Sigmoid colon (tissue), 6 donors: ENCODE measurements at regions not wholly inside any gene's neighbourhood (a gene's known extent, or its start where the extent isn't known, plus 50 kb on each side); places are given as distances from the start of the nearest gene placed in this dataset.
A peak's percentile ranks its signal among the peaks of the same experiment; 100 is the strongest.

Experiments used
- DNase-seq: peaks from one replicate; pipeline ENCODE4 v3.0.0-alpha.2; 2019
- H3K27ac ChIP-seq, 4 donors: fragments of 200-600 bp; sonication (generic); one replicate each; pipeline ENCODE4 v1.5.1; 2016 to 2019; ENCODE audit warnings: mild to moderate bottlenecking in 1 of 4
- H3K27me3 ChIP-seq, 3 donors: fragments of 200-600 bp; sonication (generic); one replicate each; pipeline ENCODE4 v1.5.1; 2019; ENCODE audit warnings: mild to moderate bottlenecking in 1 of 3
- H3K36me3 ChIP-seq, 4 donors: fragments of 200-600 bp; sonication (generic); one replicate each; pipeline ENCODE4 v1.5.1; 2016 to 2019
- H3K4me1 ChIP-seq, 4 donors: fragments of 200-600 bp; sonication (generic); one replicate each; pipeline ENCODE4 v1.5.1; 2017 to 2019
- H3K4me3 ChIP-seq, 4 donors: fragments of 200-600 bp; sonication (generic); one replicate each; pipeline ENCODE4 v1.5.1; 2017 to 2019; ENCODE audit warnings: mild to moderate bottlenecking in 2 of 4, moderate library complexity in 1 of 4
- H3K9me3 ChIP-seq, 4 donors: fragments of 200-600 bp in 3 of 4; sonication (generic) in 3 of 4; one replicate each; pipeline versions ENCODE4 v1.5.1 to v1.6.1; 2013 to 2019
- CTCF ChIP-seq, 4 experiments: fragments of 450-650 bp in 3 of 4; fragments of 200-600 bp in 1 of 4; IDR thresholded peaks; one replicate each; pipeline ENCODE4 v1.5.1; 2016 to 2019; ENCODE audit warnings: antibody characterized with exemption in 4 of 4, mild to moderate bottlenecking in 3 of 4, moderate library complexity in 2 of 4
- EP300 ChIP-seq, 4 donors: sonication (generic); formaldehyde crosslinking; IDR thresholded peaks; one replicate each; pipeline ENCODE4 v1.6.1; 2017; ENCODE audit warnings: antibody characterized with exemption in 4 of 4
- POLR2A ChIP-seq, 2 donors: fragments of 450-650 bp; IDR thresholded peaks; one replicate each; pipeline ENCODE4 v1.6.1; 2016; ENCODE audit warnings: antibody characterized with exemption in 2 of 2, mild to moderate bottlenecking in 2 of 2, moderate library complexity in 2 of 2
- POLR2AphosphoS5 ChIP-seq, 4 donors: sonication (generic); formaldehyde crosslinking; IDR thresholded peaks; one replicate each; pipeline ENCODE4 v1.6.1; 2017; ENCODE audit warnings: antibody characterized with exemption in 4 of 4
- WGBS, 2 donors: extraction: QIAGEN DNeasy Blood & Tissue Kit; methylation state at CpG; one replicate each; pipeline ENCODE4 v1.1.7; 2013; 5-methylcytosine and 5-hydroxymethylcytosine counted together
- intact Hi-C: fragments of 100-400 bp; cut with DNase I; formaldehyde crosslinking; loops from one replicate; pipeline ENCODE4 v1.15.1; 2023
- donor health status: healthy with polysubstance abuse.
- donor health status: healthy.

- intact Hi-C loops, result no loop called here
- Histone ChIP-seq H3K36me3 (no peaks in the 10 kb centered on the region), H3K9me3 (no peaks in the 10 kb centered on the region), H3K4me1 (peaks cover 0 to 7% (median 0%) of the 10 kb centered on the region in 4 donors), H3K4me3 (no peak overlapping the region), H3K27ac (peak overlapping the region in 1 of 4 donors; percentile 41), H3K27me3 (no peaks in the 10 kb centered on the region)
- 70 to 86% methylated on average over 6 of the region's 6 CpGs for WGBS, 2 donors
- no peak for DNase-seq
- TF ChIP-seq EP300 (IDR thresholded peaks at IDR 0.05), result no peak
- TF ChIP-seq POLR2A (IDR thresholded peaks at IDR 0.05), result no peak
- no peak for TF ChIP-seq POLR2AphosphoS5 (IDR thresholded peaks at IDR 0.05)
These were observed 77.9 kb upstream of the FHIP2A start for GRCh38 chr10:114743521-114744231.

- TF ChIP-seq EP300 (IDR thresholded peaks at IDR 0.05) (no peak), CTCF (IDR thresholded peaks at IDR 0.05) (no peak), POLR2AphosphoS5 (IDR thresholded peaks at IDR 0.05) (no peak), POLR2A (IDR thresholded peaks at IDR 0.05) (no peak)
- Histone ChIP-seq H3K4me1 (peaks cover 0 to 14% (median 4%) of the 10 kb centered on the region in 4 donors), H3K4me3 (no peak overlapping the region), H3K27ac (no peak overlapping the region), H3K27me3 (no peaks in the 10 kb centered on the region), H3K36me3 (no peaks in the 10 kb centered on the region), H3K9me3 (no peaks in the 10 kb centered on the region)
- no peak for DNase-seq
- WGBS, 2 donors, result 83 to 86% methylated on average over 3 of the region's 3 CpGs
- intact Hi-C loops, result no loop called here
These were observed 75.0 kb upstream of the FHIP2A start for GRCh38 chr10:114746531-114746930.

- no peak overlapping the region for H3K4me3 ChIP-seq
- TF ChIP-seq CTCF (IDR thresholded peaks at IDR 0.05) (no peak), POLR2A (IDR thresholded peaks at IDR 0.05) (no peak), POLR2AphosphoS5 (IDR thresholded peaks at IDR 0.05) (no peak), EP300 (IDR thresholded peaks at IDR 0.05) (no peak)
- no peaks in the 10 kb centered on the region for H3K9me3 ChIP-seq
- H3K27ac ChIP-seq, result peak overlapping the region in 2 of 4 donors; percentile 44 to 62
- H3K36me3 ChIP-seq, result no peaks in the 10 kb centered on the region
- DNase-seq, result no peak
- WGBS, 2 donors, result 89 to 96% methylated on average over 1 of the region's 1 CpG
- H3K27me3 ChIP-seq, result no peaks in the 10 kb centered on the region
- intact Hi-C loops, result no loop called here
- H3K4me1 ChIP-seq, result peaks cover 0 to 14% (median 4%) of the 10 kb centered on the region in 4 donors
These were observed 73.3 kb upstream of the FHIP2A start for GRCh38 chr10:114748241-114748640.

GRCh38 chr10:114749014-114749413 lies 72.6 kb upstream of the FHIP2A start:
- H3K36me3 ChIP-seq, result no peaks in the 10 kb centered on the region
- no peak for DNase-seq
- H3K27me3 ChIP-seq, result no peaks in the 10 kb centered on the region
- 59 to 84% methylated on average over 3 of the region's 3 CpGs for WGBS, 2 donors
- peaks cover 0 to 9% (median 4%) of the 10 kb centered on the region in 4 donors for H3K4me1 ChIP-seq
- peak in 2 of 4 donors; percentile 19 to 27 for TF ChIP-seq EP300 (IDR thresholded peaks at IDR 0.05)
- TF ChIP-seq POLR2A (IDR thresholded peaks at IDR 0.05), result no peak
- TF ChIP-seq CTCF (IDR thresholded peaks at IDR 0.05), result no peak
- TF ChIP-seq POLR2AphosphoS5 (IDR thresholded peaks at IDR 0.05), result peak; percentile 36 to 77 (median 66)
- H3K9me3 ChIP-seq, result no peaks in the 10 kb centered on the region
- intact Hi-C loops, result no loop called here
- no peak overlapping the region for H3K4me3 ChIP-seq
- peak overlapping the region in 3 of 4 donors; percentile 25 to 62 (median 44) for H3K27ac ChIP-seq

GRCh38 chr10:114749510-114749909 lies 72.1 kb upstream of the FHIP2A start:
- peak overlapping the region in 3 of 4 donors; percentile 25 to 62 (median 44) for H3K27ac ChIP-seq
- H3K27me3 ChIP-seq, result no peaks in the 10 kb centered on the region
- peaks cover 0 to 14% (median 6%) of the 10 kb centered on the region in 4 donors for H3K4me1 ChIP-seq
- no peaks in the 10 kb centered on the region for H3K36me3 ChIP-seq
- no peak for DNase-seq
- H3K9me3 ChIP-seq, result no peaks in the 10 kb centered on the region
- intact Hi-C loops, result no loop called here
- WGBS, 2 donors, result 71 to 77% methylated on average over 6 of the region's 6 CpGs
- TF ChIP-seq CTCF (IDR thresholded peaks at IDR 0.05) (no peak), EP300 (IDR thresholded peaks at IDR 0.05) (no peak)
- no peak overlapping the region for H3K4me3 ChIP-seq
